GM12878 (cell line): ENCODE measurements at regions not wholly inside any gene's neighbourhood (a gene's known extent, or its start where the extent isn't known, plus 50 kb on each side); places are given as distances from the start of the nearest gene placed in this dataset.

Experiments used
- ATAC-seq: fragments of 200-7000 bp; cut with Tn5 transposase; 3 replicates; pipeline ENCODE4 v1.9.1; 2020; ENCODE audit warnings: mild to moderate bottlenecking, moderate library complexity
- BruUV-seq: library from RNA; stranded (reverse); fragments of 400-500 nt; replicated peaks from 2 replicates; lab custom pipeline; 2021; lab: Mats Ljungman, UMichigan
- CTCF ChIA-PET: fragments of 300-600 bp; sonication (Branson Sonifier 250); formaldehyde crosslinking; extraction: SDS; loops from one replicate; lab custom pipeline; 2021; ENCODE audit warnings: inconsistent platforms; lab: Yijun Ruan, JAX
- POLR2A ChIA-PET: fragments of 350-600 bp; formaldehyde crosslinking; extraction: SDS; loops from one replicate; lab custom pipeline; 2021; ENCODE audit warnings: inconsistent platforms; lab: Charles Lee
- RAD21 ChIA-PET: fragments of 300-600 bp; sonication (Branson Sonifier 250); formaldehyde crosslinking; loops from one replicate; lab custom pipeline; 2023; ENCODE audit warnings: antibody characterized with exemption; ENCODE audit not compliant: unreplicated experiment; lab: Charles Lee
- SMC1A ChIA-PET: fragments of 300-600 bp; sonication (Branson Sonifier 250); formaldehyde crosslinking; loops from one replicate; lab custom pipeline; 2023; ENCODE audit not compliant: unreplicated experiment, uncharacterized antibody; lab: Charles Lee
- DNase-seq: peaks from one replicate; pipeline ENCODE4 v3.0.0-alpha.2; 2011; ENCODE audit warnings: low read depth, low spot score
- FAIRE-seq: peaks from 3 replicates; lab custom pipeline; 2011; peaks lifted over from hg19 to GRCh38; lab: Jason Lieb, UNC
- H2AFZ ChIP-seq: 2 replicates; pipeline ENCODE4 v1.6.0; 2011; ENCODE audit warnings: low read depth, low read length, control low read depth; ENCODE audit not compliant: control insufficient read depth
- H3K27ac ChIP-seq: 2 replicates; pipeline ENCODE4 v1.5.1; 2011; ENCODE audit warnings: control low read depth; ENCODE audit not compliant: control insufficient read depth, insufficient read depth
- H3K27me3 ChIP-seq, 2 experiments: replicated peaks in 1 of 2; 2 replicates each; pipeline versions ENCODE4 v1.6.0 to v1.6.1; 2011; ENCODE audit warnings: low read length in 1 of 2; ENCODE audit not compliant: control insufficient read depth in 2 of 2, insufficient read depth in 2 of 2
- H3K36me3 ChIP-seq, 2 experiments: 2 replicates each; pipeline ENCODE4 v1.5.1; 2011; ENCODE audit warnings: low read length in 1 of 2; ENCODE audit not compliant: control insufficient read depth in 2 of 2, insufficient read depth in 2 of 2
- H3K4me1 ChIP-seq: 2 replicates; pipeline ENCODE4 v1.6.1; 2011; ENCODE audit warnings: mild to moderate bottlenecking, low read length, moderate library complexity, mixed read lengths; ENCODE audit not compliant: control insufficient read depth, insufficient read depth
- H3K4me2 ChIP-seq: 2 replicates; pipeline ENCODE4 v1.6.0; 2011; ENCODE audit warnings: control low read depth; ENCODE audit not compliant: control insufficient read depth, insufficient read depth
- H3K4me3 ChIP-seq: fragments of 200-600 bp; sonication (generic); 2 replicates; pipeline ENCODE4 v1.5.1; 2016
- H3K79me2 ChIP-seq: 2 replicates; pipeline ENCODE4 v1.6.0; 2011; ENCODE audit warnings: low read length; ENCODE audit not compliant: control insufficient read depth, insufficient read depth
- H3K9ac ChIP-seq: 2 replicates; pipeline ENCODE4 v1.8.0; 2011; ENCODE audit warnings: low read length, control low read depth, mixed read lengths; ENCODE audit not compliant: control insufficient read depth, insufficient read depth
- H3K9me3 ChIP-seq: replicated peaks from 3 replicates; pipeline ENCODE4 v1.5.1; 2011; ENCODE audit warnings: mild to moderate bottlenecking, low read length; ENCODE audit not compliant: control insufficient read depth, insufficient read depth
- H4K20me1 ChIP-seq: 2 replicates; pipeline ENCODE4 v1.6.0; 2011; ENCODE audit not compliant: control insufficient read depth, insufficient read depth
- BMI1 ChIP-seq: fragments of 450-650 bp; IDR thresholded peaks from 2 replicates; pipeline ENCODE4 v1.6.1; 2016; ENCODE audit warnings: mild to moderate bottlenecking, moderate library complexity, borderline replicate concordance
- CTCF ChIP-seq, 3 experiments: IDR thresholded peaks in 2 of 3; conservative IDR thresholded peaks in 1 of 3; 2 replicates each; pipeline ENCODE4 v1.5.1; 2011; ENCODE audit warnings: low read depth in 3 of 3, low read length in 3 of 3, mild to moderate bottlenecking in 3 of 3, control low read depth in 2 of 3, moderate library complexity in 2 of 3, inconsistent platforms in 1 of 3, mixed read lengths in 1 of 3; ENCODE audit not compliant: control insufficient read depth in 2 of 3, insufficient read depth in 1 of 3; ENCODE audit errors: extremely low read depth in 1 of 3
- EGR1 ChIP-seq, 2 experiments: IDR thresholded peaks; 1 replicate in 1 of 2; 2 replicates in 1 of 2; pipeline ENCODE4 v1.6.1; 2011 to 2012; ENCODE audit warnings: low read depth in 2 of 2, low read length in 2 of 2, borderline replicate concordance in 1 of 2, mild to moderate bottlenecking in 1 of 2, moderate library complexity in 1 of 2
- FOS ChIP-seq: IDR thresholded peaks from 3 replicates; pipeline ENCODE4 v1.6.1; 2011; ENCODE audit warnings: borderline replicate concordance; ENCODE audit not compliant: insufficient read length; ENCODE audit errors: extremely low read depth
- JUND ChIP-seq: IDR thresholded peaks from 2 replicates; pipeline ENCODE4 v1.6.1; 2012; ENCODE audit warnings: low read depth, mild to moderate bottlenecking, low read length, improper control_type of control experiment, moderate library complexity
- MEF2A ChIP-seq: IDR thresholded peaks from 2 replicates; pipeline ENCODE4 v1.6.1; 2011; ENCODE audit warnings: low read depth, mild to moderate bottlenecking, low read length, moderate library complexity; ENCODE audit not compliant: insufficient read depth
- NBN ChIP-seq: fragments of 450-650 bp; IDR thresholded peaks from 2 replicates; pipeline ENCODE4 v1.6.1; 2016
- NRF1 ChIP-seq: conservative IDR thresholded peaks from 2 replicates; pipeline ENCODE4 v1.6.1; 2011; ENCODE audit warnings: mild to moderate bottlenecking, low read depth, low read length, improper control_type of control experiment
- PAX5 ChIP-seq: IDR thresholded peaks from 2 replicates; pipeline ENCODE4 v1.6.1; 2011; ENCODE audit warnings: low read depth, low read length, borderline replicate concordance
- PKNOX1 ChIP-seq: fragments of 450-650 bp; IDR thresholded peaks from 2 replicates; pipeline ENCODE4 v1.6.1; 2016; ENCODE audit warnings: mild to moderate bottlenecking
- RAD51 ChIP-seq: fragments of 450-650 bp; IDR thresholded peaks from 2 replicates; pipeline ENCODE4 v1.6.1; 2016; ENCODE audit warnings: moderate library complexity, mild to moderate bottlenecking, inconsistent platforms
- SMAD1 ChIP-seq: fragments of 450-650 bp; IDR thresholded peaks from 2 replicates; pipeline ENCODE4 v1.6.1; 2018; ENCODE audit warnings: mild to moderate bottlenecking, low read depth; ENCODE audit not compliant: partially characterized antibody
- SUZ12 ChIP-seq: fragments of 200-600 bp; sonication (generic); IDR thresholded peaks from one replicate; pipeline ENCODE4 v1.6.1; 2018; ENCODE audit warnings: antibody characterized with exemption, mild to moderate bottlenecking; ENCODE audit not compliant: unreplicated experiment
- ZBTB33 ChIP-seq: fragments of 450-650 bp; IDR thresholded peaks from 2 replicates; pipeline ENCODE4 v1.6.1; 2017; ENCODE audit warnings: mild to moderate bottlenecking
- ZSCAN29 ChIP-seq: fragments of 450-650 bp; IDR thresholded peaks from 2 replicates; pipeline ENCODE4 v1.6.1; 2017; ENCODE audit warnings: mild to moderate bottlenecking, moderate library complexity
- WGBS: methylation state at CpG from one replicate; pipeline ENCODE4 v1.1.6; 2016; ENCODE audit warnings: low lambda C conversion rate; ENCODE audit not compliant: insufficient replicate concordance, insufficient coverage; ENCODE audit errors: missing lambda C conversion rate; 5-methylcytosine and 5-hydroxymethylcytosine counted together
- in situ Hi-C: fragments of 300-500 bp; cut with MboI; formaldehyde crosslinking; loops from 9 replicates; pipeline ENCODE4 v1.14.3; 2018; ENCODE audit warnings: mixed read lengths
- intact Hi-C: fragments of 100-400 bp; cut with micrococcal nuclease; formaldehyde crosslinking; loops from one replicate; pipeline ENCODE4 v1.14.2; 2022; ENCODE audit not compliant: unreplicated experiment

GRCh38 chr1:38721816-38722215 is 137.8 kb downstream of the RRAGC start (continued):
- no peak for TF ChIP-seq ZSCAN29
- no peak for TF ChIP-seq MEF2A
- no peak for TF ChIP-seq ZBTB33
- no peak for TF ChIP-seq CTCF (IDR thresholded peaks at IDR 0.05 in 2 of 3, conservative IDR thresholded peaks at IDR 0.05 in 1 of 3; ENCODE audit: control insufficient read depth in 2 of 3, extremely low read depth in 1 of 3, insufficient read depth in 1 of 3, low read depth in 3 of 3, low read length in 3 of 3)
- no peak for TF ChIP-seq PAX5
- TF ChIP-seq, all 136 proteins: peak for 0

GRCh38 chr1:38719880-38720279 is 139.7 kb downstream of the RRAGC start:
- POLR2A ChIA-PET: no interaction called here
- TF ChIP-seq ZSCAN29 (no peak), BMI1 (no peak), ZBTB33 (no peak), SMAD1 (no peak), SUZ12 (no peak), JUND (no peak), EGR1 (IDR thresholded peaks at IDR 0.05; ENCODE audit: borderline replicate concordance in 1 of 2, low read depth in 2 of 2, low read length in 2 of 2) (no peak), NRF1 (no peak), PKNOX1 (no peak), FOS (no peak), NBN (no peak), RAD51 (no peak)

More at GRCh38 chr1:38719880-38720279, 139.7 kb downstream of the RRAGC start:
- no peak overlapping the region for H3K27ac ChIP-seq
- H3K79me2 ChIP-seq: no peaks in the 10 kb centered on the region
- no peak overlapping the region for H3K4me3 ChIP-seq
- H3K36me3 ChIP-seq: no peaks in the 10 kb centered on the region
- 55% methylated on average over 7 of the region's 7 CpGs for WGBS
- no peak overlapping the region for H2AFZ ChIP-seq
- DNase-seq (no peak), FAIRE-seq (no peak), ATAC-seq (no peak)
- no peaks in the 10 kb centered on the region for H4K20me1 ChIP-seq
- peaks cover 0 to 3% of the 10 kb centered on the region in 2 experiments; a peak in 1 of 4 replicates for H3K27me3 ChIP-seq
- BruUV-seq: no TSS peak
- ChIA-PET CTCF (interaction anchor here (0.7 kb wide), 1 partner anchor 104 kb away, joined by 3 read pairs; no protein-coding TSS in a partner anchor), RAD21 (no interaction called here), SMC1A (no interaction called here)
- no peak overlapping the region for H3K9ac ChIP-seq
- intact Hi-C loops: no loop called here
- no peaks in the 10 kb centered on the region for H3K4me1 ChIP-seq
- in situ Hi-C loops: no loop called here
- H3K4me2 ChIP-seq: no peak overlapping the region
- no peaks in the 10 kb centered on the region for H3K9me3 ChIP-seq
